CD14-positive monocyte (primary cell): ENCODE measurements at regions not wholly inside any gene's neighbourhood (a gene's known extent, or its start where the extent isn't known, plus 50 kb on each side); places are given as distances from the start of the nearest gene placed in this dataset.

Experiments
- DNase-seq, 3 donors: peaks; one replicate each; pipeline ENCODE4 v3.0.0-alpha.2; 2011 to 2022
- H2AFZ ChIP-seq: 2 replicates; pipeline ENCODE4 v1.6.0; 2012; ENCODE audit warnings: mild to moderate bottlenecking, low read depth, low read length, inconsistent platforms; ENCODE audit not compliant: insufficient read depth, poor library complexity, severe bottlenecking
- H3K27ac ChIP-seq, 2 donors: 1 replicate in 1 of 2; 2 replicates in 1 of 2; pipeline ENCODE4 v1.5.1; 2012 to 2013; ENCODE audit warnings: low read length in 2 of 2, control low read depth in 1 of 2, inconsistent platforms in 1 of 2, low read depth in 1 of 2, mild to moderate bottlenecking in 1 of 2
- H3K27me3 ChIP-seq, 2 donors: one replicate each; pipeline versions ENCODE4 v1.6.0 to v1.6.1; 2011 to 2013; ENCODE audit warnings: low read length in 2 of 2; ENCODE audit not compliant: control insufficient read depth in 2 of 2, insufficient read depth in 2 of 2
- H3K36me3 ChIP-seq, 2 donors: replicated peaks in 1 of 2; 1 replicate in 1 of 2; 2 replicates in 1 of 2; pipeline versions ENCODE4 v1.5.1 to v1.6.1; 2012 to 2013; ENCODE audit warnings: low read length in 2 of 2, control low read depth in 1 of 2, inconsistent platforms in 1 of 2, mild to moderate bottlenecking in 1 of 2; ENCODE audit not compliant: insufficient read depth in 2 of 2, control insufficient read depth in 1 of 2
- H3K4me1 ChIP-seq, 2 donors: 1 replicate in 1 of 2; 2 replicates in 1 of 2; pipeline versions ENCODE4 v1.5.1 to v1.6.1; 2012 to 2013; ENCODE audit warnings: low read length in 2 of 2, control low read depth in 1 of 2, inconsistent platforms in 1 of 2, mild to moderate bottlenecking in 1 of 2, moderate library complexity in 1 of 2; ENCODE audit not compliant: insufficient read depth in 2 of 2, control insufficient read depth in 1 of 2
- H3K4me2 ChIP-seq: replicated peaks from 2 replicates; pipeline ENCODE3; 2012; ENCODE audit warnings: low read length, moderate library complexity, mild to moderate bottlenecking; ENCODE audit not compliant: poor library complexity, severe bottlenecking; ENCODE audit errors: extremely low read depth
- H3K4me3 ChIP-seq, 3 experiments: fragments of 200-600 bp in 1 of 3; sonication (generic) in 1 of 3; replicated peaks in 1 of 3; 1 replicate in 2 of 3; 2 replicates in 1 of 3; pipeline ENCODE4 v1.5.1; 2011 to 2013; ENCODE audit warnings: low read length in 3 of 3, mild to moderate bottlenecking in 3 of 3, control low read depth in 2 of 3, low read depth in 2 of 3, inconsistent platforms in 1 of 3, moderate library complexity in 1 of 3
- H3K79me2 ChIP-seq: 2 replicates; pipeline ENCODE4 v1.6.0; 2012; ENCODE audit warnings: mild to moderate bottlenecking, control low read depth, inconsistent platforms, low read length, moderate library complexity; ENCODE audit not compliant: insufficient read depth
- H3K9ac ChIP-seq: 2 replicates; pipeline ENCODE4 v1.6.0; 2017; ENCODE audit warnings: low read length, mild to moderate bottlenecking; ENCODE audit not compliant: insufficient read depth, poor library complexity, severe bottlenecking
- H3K9me3 ChIP-seq, 2 donors: replicated peaks in 1 of 2; 1 replicate in 1 of 2; 2 replicates in 1 of 2; pipeline versions ENCODE4 v1.5.1 to v1.6.1; 2012 to 2013; ENCODE audit warnings: low read length in 2 of 2, control low read depth in 1 of 2; ENCODE audit not compliant: control insufficient read depth in 1 of 2, insufficient read depth in 1 of 2
- H4K20me1 ChIP-seq: 2 replicates; pipeline ENCODE4 v1.6.0; 2012; ENCODE audit warnings: mild to moderate bottlenecking, low read length, control low read depth, moderate library complexity; ENCODE audit not compliant: insufficient read depth
- H3K27ac Mint-ChIP-seq, 7 donors: one replicate each; pipeline ENCODE4 v1.8.0; 2020; ENCODE audit warnings: mild to moderate bottlenecking in 7 of 7, mixed read lengths in 7 of 7, moderate library complexity in 6 of 7, inconsistent platforms in 2 of 7
- H3K27me3 Mint-ChIP-seq, 3 donors: one replicate each; pipeline ENCODE4 v1.8.0; 2021 to 2022; ENCODE audit warnings: low read depth in 3 of 3, mild to moderate bottlenecking in 3 of 3, mixed read lengths in 3 of 3, moderate library complexity in 3 of 3, inconsistent platforms in 1 of 3
- H3K36me3 Mint-ChIP-seq, 2 donors: one replicate each; pipeline ENCODE4 v1.8.0; 2020; ENCODE audit warnings: mixed read lengths in 2 of 2, inconsistent platforms in 1 of 2, mild to moderate bottlenecking in 1 of 2
- H3K4me1 Mint-ChIP-seq: one replicate; pipeline ENCODE4 v1.8.0; 2020; ENCODE audit warnings: mild to moderate bottlenecking, mixed read lengths
- H3K4me3 Mint-ChIP-seq, 2 donors: one replicate each; pipeline ENCODE4 v1.8.0; 2020; ENCODE audit warnings: mild to moderate bottlenecking in 2 of 2, mixed read lengths in 2 of 2, moderate library complexity in 1 of 2
- H3K9me3 Mint-ChIP-seq, 7 donors: one replicate each; pipeline ENCODE4 v1.8.0; 2020 to 2022; ENCODE audit warnings: mixed read lengths in 7 of 7, mild to moderate bottlenecking in 6 of 7, moderate library complexity in 6 of 7, inconsistent platforms in 2 of 7
- CTCF ChIP-seq: fragments of 200-600 bp; IDR thresholded peaks from one replicate; pipeline ENCODE4 v1.8.0; 2022; ENCODE audit warnings: antibody characterized with exemption, mild to moderate bottlenecking
- WGBS: methylation state at CpG from one replicate; pipeline ENCODE4 v1.1.5; 2013; ENCODE audit warnings: missing lambda C conversion rate; ENCODE audit not compliant: insufficient coverage; 5-methylcytosine and 5-hydroxymethylcytosine counted together
- intact Hi-C, 2 donors: fragments of 100-400 bp; cut with micrococcal nuclease; formaldehyde crosslinking; loops; one replicate each; pipeline versions ENCODE4 v1.15.0 to v1.15.1; 2023

- Histone ChIP-seq H3K79me2 (no peaks in the 10 kb centered on the region), H3K4me1 (no peaks in the 10 kb centered on the region), H3K9me3 (no peaks in the 10 kb centered on the region), H2AFZ (no peak overlapping the region), H3K27ac (no peak overlapping the region), H3K27me3 (no peaks in the 10 kb centered on the region), H3K36me3 (no peaks in the 10 kb centered on the region), H3K9ac (no peak overlapping the region), H3K4me2 (no peak overlapping the region), H4K20me1 (no peaks in the 10 kb centered on the region), H3K4me3 (no peak overlapping the region)
- 82% methylated on average over 5 of the region's 12 CpGs for WGBS
- no peaks in the 10 kb centered on the region for H3K4me1 Mint-ChIP-seq
- H3K27ac Mint-ChIP-seq: peak overlapping the region in 1 of 7 donors; percentile 37
- no peak overlapping the region for H3K4me3 Mint-ChIP-seq
- no peak for TF ChIP-seq CTCF
- peaks cover 0 to 1% (median 0%) of the 10 kb centered on the region in 7 donors for H3K9me3 Mint-ChIP-seq
- intact Hi-C loops: no loop called here
- DNase-seq: no peak
- H3K27me3 Mint-ChIP-seq: peaks cover under 1 to 3% (median 2%) of the 10 kb centered on the region in 3 donors
- H3K36me3 Mint-ChIP-seq: no peaks in the 10 kb centered on the region
Observed at GRCh38 chr10:130567011-130567410, 430.8 kb downstream of the GLRX3 start.

GRCh38 chr10:130567436-130567835, 431.2 kb downstream of the GLRX3 start:
- Histone ChIP-seq H3K79me2 (no peaks in the 10 kb centered on the region), H3K4me3 (no peak overlapping the region), H3K4me2 (no peak overlapping the region), H3K36me3 (no peaks in the 10 kb centered on the region), H3K4me1 (no peaks in the 10 kb centered on the region), H4K20me1 (no peaks in the 10 kb centered on the region), H2AFZ (no peak overlapping the region), H3K27me3 (no peaks in the 10 kb centered on the region), H3K27ac (no peak overlapping the region), H3K9me3 (no peaks in the 10 kb centered on the region), H3K9ac (no peak overlapping the region)
- Mint-ChIP-seq H3K4me3 (no peak overlapping the region), H3K27ac (peak overlapping the region in 1 of 7 donors; percentile 37), H3K27me3 (peaks cover 2 to 3% (median 2%) of the 10 kb centered on the region in 3 donors), H3K4me1 (no peaks in the 10 kb centered on the region), H3K36me3 (no peaks in the 10 kb centered on the region), H3K9me3 (peaks cover 0 to 1% (median 0%) of the 10 kb centered on the region in 7 donors)
- 96% methylated on average over 29 of the region's 31 CpGs for WGBS
- intact Hi-C loops: no loop called here
- no peak for DNase-seq
- no peak for TF ChIP-seq CTCF
